ENCODE measurements at regions not wholly inside any gene's neighbourhood (a gene's known extent, or its start where the extent isn't known, plus 50 kb on each side); places are given as distances from the start of the nearest gene placed in this dataset.
A peak's percentile ranks its signal among the peaks of the same experiment; 100 is the strongest.
"Not testable (repeated sequence)": the region's sequence is repeated elsewhere in the genome, so short reads cannot be mapped to it uniquely, and the experiment has no call there.

GRCh38 chr3:144023543-144023942 lies 51.9 kb downstream of the DIPK2A start:
- H3K9me3 ChIP-seq; intact Hi-C loops (cut with DNase I); H3K4me3 ChIP-seq; H3K27ac ChIP-seq; ATAC-seq; H3K36me3 ChIP-seq; H3K4me1 ChIP-seq; DNase-seq; H3K27me3 ChIP-seq: not testable (repeated sequence)

GRCh38 chr3:144028798-144029411 lies 57.3 kb downstream of the DIPK2A start:
- intact Hi-C loops (cut with DNase I) = no loop called here
- ATAC-seq = peak; percentile 56
- TF ChIP-seq CTCF (IDR thresholded peaks at IDR 0.05) = no peak
- Histone ChIP-seq H3K4me1 (no peaks in the 10 kb centered on the region), H3K4me3 (no peak overlapping the region), H3K27me3 (no peaks in the 10 kb centered on the region), H3K27ac (no peak overlapping the region), H3K9me3 (no peaks in the 10 kb centered on the region), H3K36me3 (no peaks in the 10 kb centered on the region)
- no peak for DNase-seq

- Histone ChIP-seq H3K27ac (no peak overlapping the region), H3K4me3 (no peak overlapping the region), H3K9me3 (no peaks in the 10 kb centered on the region), H3K4me1 (no peaks in the 10 kb centered on the region), H3K36me3 (no peaks in the 10 kb centered on the region), H3K27me3 (no peaks in the 10 kb centered on the region)
- intact Hi-C loops (cut with DNase I) = no loop called here
- TF ChIP-seq CTCF (IDR thresholded peaks at IDR 0.05) = no peak
- DNase-seq (no peak), ATAC-seq (no peak)
Measured at GRCh38 chr3:144029769-144030168, 58.1 kb downstream of the DIPK2A start.

GRCh38 chr3:144031938-144032337 lies 60.3 kb downstream of the DIPK2A start:
- intact Hi-C loops (cut with DNase I) = no loop called here
- DNase-seq (peak in 1 of 4 donors; percentile 20), ATAC-seq (peak; percentile 32)
- Histone ChIP-seq H3K4me3 (no peak overlapping the region), H3K4me1 (no peaks in the 10 kb centered on the region), H3K9me3 (no peaks in the 10 kb centered on the region), H3K36me3 (no peaks in the 10 kb centered on the region), H3K27ac (no peak overlapping the region), H3K27me3 (no peaks in the 10 kb centered on the region)
- no peak for TF ChIP-seq CTCF (IDR thresholded peaks at IDR 0.05)

GRCh38 chr3:144032531-144033239 lies 61.1 kb downstream of the DIPK2A start:
- Histone ChIP-seq H3K4me1 (no peaks in the 10 kb centered on the region), H3K36me3 (no peaks in the 10 kb centered on the region), H3K27ac (no peak overlapping the region), H3K27me3 (no peaks in the 10 kb centered on the region), H3K4me3 (no peak overlapping the region), H3K9me3 (no peaks in the 10 kb centered on the region)
- ATAC-seq (no peak), DNase-seq (no peak)
- intact Hi-C loops (cut with DNase I) = no loop called here
- TF ChIP-seq CTCF (IDR thresholded peaks at IDR 0.05) = no peak

- H3K4me1 ChIP-seq = no peaks in the 10 kb centered on the region
- DNase-seq = no peak
- H3K36me3 ChIP-seq = no peaks in the 10 kb centered on the region
- no peaks in the 10 kb centered on the region for H3K27me3 ChIP-seq
- ATAC-seq = no peak
- H3K27ac ChIP-seq = no peak overlapping the region
- H3K4me3 ChIP-seq = no peak overlapping the region
- H3K9me3 ChIP-seq = no peaks in the 10 kb centered on the region
- intact Hi-C loops (cut with DNase I) = no loop called here
- no peak for TF ChIP-seq CTCF (IDR thresholded peaks at IDR 0.05)
Measured at GRCh38 chr3:144033240-144033589, 61.6 kb downstream of the DIPK2A start.

All from left lung (tissue), 4 donors.